ENCODE measurements at regions not wholly inside any gene's neighbourhood (a gene's known extent, or its start where the extent isn't known, plus 50 kb on each side); places are given as distances from the start of the nearest gene placed in this dataset.
A peak's percentile ranks its signal among the peaks of the same experiment; 100 is the strongest.

DNA sequence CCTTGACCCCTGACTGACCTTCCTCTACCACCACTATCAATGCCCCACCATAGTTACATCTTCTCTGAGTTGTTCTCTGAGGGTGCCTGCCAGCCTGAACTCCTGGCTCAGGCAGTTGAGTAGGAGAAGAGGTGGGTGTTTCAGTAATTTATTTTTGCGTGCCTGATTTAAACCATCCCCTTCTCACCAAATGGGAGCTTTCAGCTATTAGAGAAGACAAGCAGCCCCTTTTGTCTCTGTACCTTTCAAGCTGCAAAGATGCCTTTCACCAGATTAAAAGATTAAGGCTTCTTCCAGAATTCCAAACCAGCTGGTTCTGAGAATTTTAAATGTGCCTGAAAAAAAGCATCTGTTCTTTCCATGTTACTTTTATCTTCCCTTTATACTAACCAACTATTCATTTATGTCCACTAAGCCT is 223.8 kb downstream of the FAM76B start:
- no peaks in the 10 kb centered on the region for H3K9me3 ChIP-seq
- intact Hi-C loops (cut with DNase I): no loop called here
- no peak overlapping the region for H3K4me3 ChIP-seq
- H3K27me3 ChIP-seq: no peaks in the 10 kb centered on the region
- H3K4me1 ChIP-seq (ENCODE audit: insufficient read depth): peaks cover 8% of the 10 kb centered on the region
- H3K27ac ChIP-seq: no peak overlapping the region
- WGBS, 3 donors: 21 to 58% (median 35%) methylated on average over 1 of the region's 1 CpG
- no peak for DNase-seq
- TF ChIP-seq EP300 (IDR thresholded peaks at IDR 0.05) (no peak), POLR2A (IDR thresholded peaks at IDR 0.05) (no peak)
- TF ChIP-seq, protein P1, sequence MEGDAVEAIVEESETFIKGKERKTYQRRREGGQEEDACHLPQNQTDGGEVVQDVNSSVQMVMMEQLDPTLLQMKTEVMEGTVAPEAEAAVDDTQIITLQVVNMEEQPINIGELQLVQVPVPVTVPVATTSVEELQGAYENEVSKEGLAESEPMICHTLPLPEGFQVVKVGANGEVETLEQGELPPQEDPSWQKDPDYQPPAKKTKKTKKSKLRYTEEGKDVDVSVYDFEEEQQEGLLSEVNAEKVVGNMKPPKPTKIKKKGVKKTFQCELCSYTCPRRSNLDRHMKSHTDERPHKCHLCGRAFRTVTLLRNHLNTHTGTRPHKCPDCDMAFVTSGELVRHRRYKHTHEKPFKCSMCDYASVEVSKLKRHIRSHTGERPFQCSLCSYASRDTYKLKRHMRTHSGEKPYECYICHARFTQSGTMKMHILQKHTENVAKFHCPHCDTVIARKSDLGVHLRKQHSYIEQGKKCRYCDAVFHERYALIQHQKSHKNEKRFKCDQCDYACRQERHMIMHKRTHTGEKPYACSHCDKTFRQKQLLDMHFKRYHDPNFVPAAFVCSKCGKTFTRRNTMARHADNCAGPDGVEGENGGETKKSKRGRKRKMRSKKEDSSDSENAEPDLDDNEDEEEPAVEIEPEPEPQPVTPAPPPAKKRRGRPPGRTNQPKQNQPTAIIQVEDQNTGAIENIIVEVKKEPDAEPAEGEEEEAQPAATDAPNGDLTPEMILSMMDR (IDR thresholded peaks at IDR 0.05): no peak
- no peaks in the 10 kb centered on the region for H3K36me3 ChIP-seq

DNA sequence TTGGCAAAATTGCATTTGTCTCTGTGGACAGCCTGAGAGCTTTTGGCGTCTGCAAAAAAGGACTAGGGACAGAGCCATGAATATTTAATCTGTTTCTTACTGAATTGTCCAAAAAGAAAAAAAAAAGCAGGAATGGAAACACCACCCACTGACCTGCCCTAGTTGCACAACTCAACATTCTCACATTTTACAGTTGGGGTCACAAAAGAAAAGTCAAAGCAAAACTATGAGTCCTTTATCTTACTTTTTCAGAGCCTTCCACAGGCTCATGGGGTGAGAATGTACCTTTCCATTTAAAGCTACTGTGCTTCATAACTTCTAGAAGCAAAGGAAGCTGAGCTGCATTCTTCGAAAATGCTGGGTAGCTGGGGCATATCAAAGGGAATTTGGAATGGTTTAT is 225.7 kb downstream of the FAM76B start:
- WGBS, 3 donors: 9 to 18% (median 14%) methylated on average over 2 of the region's 2 CpGs
- peaks cover 12% of the 10 kb centered on the region for H3K4me1 ChIP-seq (ENCODE audit: insufficient read depth)
- H3K27me3 ChIP-seq: no peaks in the 10 kb centered on the region
- TF ChIP-seq, protein P1 (IDR thresholded peaks at IDR 0.05): no peak
- no peak for TF ChIP-seq EP300 (IDR thresholded peaks at IDR 0.05)
- no peak for TF ChIP-seq POLR2A (IDR thresholded peaks at IDR 0.05)
- DNase-seq: peak in 1 of 5 donors; percentile 11
- no peak overlapping the region for H3K4me3 ChIP-seq
- intact Hi-C loops (cut with DNase I): no loop called here
- no peaks in the 10 kb centered on the region for H3K36me3 ChIP-seq
- no peaks in the 10 kb centered on the region for H3K9me3 ChIP-seq
- H3K27ac ChIP-seq: no peak overlapping the region

DNA sequence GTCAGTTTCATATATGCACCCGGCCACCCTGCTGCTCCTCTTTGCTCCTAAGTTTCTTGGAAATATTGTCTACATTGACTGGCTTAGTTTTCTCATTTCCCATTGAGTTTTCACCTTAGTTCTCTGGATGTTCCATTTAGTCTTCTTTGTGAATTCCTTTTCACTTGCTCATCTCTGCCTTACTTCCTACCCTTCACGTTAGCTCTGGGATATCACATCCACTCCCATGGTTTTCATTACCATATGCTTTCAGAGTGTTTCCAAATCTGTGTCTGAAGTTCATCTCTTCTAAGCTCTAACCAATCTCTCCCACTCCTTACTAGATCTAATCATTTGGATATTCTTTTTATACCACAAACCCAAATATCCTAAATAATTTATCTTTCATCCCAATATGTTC is 226.4 kb downstream of the FAM76B start:
- TF ChIP-seq EP300 (IDR thresholded peaks at IDR 0.05) (no peak), POLR2A (IDR thresholded peaks at IDR 0.05) (no peak)
- TF ChIP-seq, protein P1 (IDR thresholded peaks at IDR 0.05): no peak
- no peak overlapping the region for H3K4me3 ChIP-seq
- H3K9me3 ChIP-seq: no peaks in the 10 kb centered on the region
- no peaks in the 10 kb centered on the region for H3K27me3 ChIP-seq
- intact Hi-C loops (cut with DNase I): no loop called here
- 55 to 59% (median 56%) methylated on average over 2 of the region's 2 CpGs for WGBS, 3 donors
- no peak for DNase-seq
- H3K4me1 ChIP-seq (ENCODE audit: insufficient read depth): peaks cover 12% of the 10 kb centered on the region
- no peak overlapping the region for H3K27ac ChIP-seq
- H3K36me3 ChIP-seq: no peaks in the 10 kb centered on the region

DNA sequence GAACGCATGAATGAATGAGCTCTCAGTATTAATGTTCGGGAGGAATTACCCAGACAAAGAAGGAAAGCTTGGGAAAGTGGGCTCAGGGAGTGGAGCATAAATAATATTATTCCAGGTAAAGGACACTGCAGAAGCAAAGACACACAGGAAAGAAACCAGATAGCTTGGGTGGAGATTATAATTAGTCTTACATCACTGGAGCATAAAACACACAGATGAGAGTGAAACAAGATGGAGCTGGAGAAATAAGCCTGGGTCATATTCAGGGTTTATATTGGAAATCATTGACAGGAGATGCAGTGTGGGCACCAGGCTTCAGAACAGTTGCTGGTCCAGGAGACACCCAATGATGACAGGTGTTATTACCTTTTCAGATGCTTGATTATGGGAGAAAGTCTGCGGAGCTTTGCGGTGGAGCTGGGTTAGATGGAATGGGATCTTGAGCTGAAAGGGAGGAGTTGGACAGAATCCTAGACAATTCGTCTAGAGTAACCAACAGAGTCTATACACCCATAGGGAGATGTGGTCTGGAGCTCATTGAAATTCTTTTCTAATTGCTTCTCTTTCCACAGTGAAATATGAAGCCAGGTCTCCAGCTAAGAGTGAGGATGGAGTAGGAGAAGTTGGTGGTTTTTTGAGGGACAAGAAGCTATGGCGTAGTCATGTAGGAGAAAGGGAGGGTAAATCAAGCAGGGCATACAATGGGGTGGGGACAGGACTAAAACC is 227.2 kb downstream of the FAM76B start:
- H3K36me3 ChIP-seq: no peaks in the 10 kb centered on the region
- H3K9me3 ChIP-seq: no peaks in the 10 kb centered on the region
- no peak for DNase-seq
- 90 to 96% (median 93%) methylated on average over 6 of the region's 6 CpGs for WGBS, 3 donors
- H3K4me1 ChIP-seq (ENCODE audit: insufficient read depth): peaks cover 12% of the 10 kb centered on the region
- TF ChIP-seq POLR2A (IDR thresholded peaks at IDR 0.05) (no peak), EP300 (IDR thresholded peaks at IDR 0.05) (no peak)
- TF ChIP-seq, protein P1 (IDR thresholded peaks at IDR 0.05): no peak
- H3K27me3 ChIP-seq: no peaks in the 10 kb centered on the region
- intact Hi-C loops (cut with DNase I): no loop called here
- H3K4me3 ChIP-seq: no peak overlapping the region
- H3K27ac ChIP-seq: no peak overlapping the region

Data from ovary (tissue), 7 donors.